Osteocyte (in vitro differentiated cells): ENCODE measurements at regions not wholly inside any gene's neighbourhood (a gene's known extent, or its start where the extent isn't known, plus 50 kb on each side); places are given as distances from the start of the nearest gene placed in this dataset.

Experiments
- DNase-seq: peaks from one replicate; pipeline ENCODE4 v3.0.0; 2021; ENCODE audit warnings: mixed read lengths; ENCODE audit not compliant: unreplicated experiment; ENCODE audit errors: extremely low spot score
- H3K27ac Mint-ChIP-seq: one replicate; pipeline ENCODE4 v1.8.0; 2021; ENCODE audit warnings: mild to moderate bottlenecking, mixed read lengths; ENCODE audit not compliant: unreplicated experiment
- H3K27me3 Mint-ChIP-seq: one replicate; pipeline ENCODE4 v1.8.0; 2021; ENCODE audit warnings: mixed read lengths; ENCODE audit not compliant: unreplicated experiment
- H3K36me3 Mint-ChIP-seq: one replicate; pipeline ENCODE4 v1.8.0; 2021; ENCODE audit warnings: mixed read lengths; ENCODE audit not compliant: unreplicated experiment
- H3K4me1 Mint-ChIP-seq: one replicate; pipeline ENCODE4 v1.8.0; 2021; ENCODE audit warnings: mixed read lengths; ENCODE audit not compliant: unreplicated experiment
- H3K4me3 Mint-ChIP-seq: one replicate; pipeline ENCODE4 v1.8.0; 2021; ENCODE audit warnings: mild to moderate bottlenecking, moderate library complexity, mixed read lengths; ENCODE audit not compliant: unreplicated experiment
- H3K9me3 Mint-ChIP-seq: one replicate; pipeline ENCODE4 v1.8.0; 2021; ENCODE audit warnings: mixed read lengths; ENCODE audit not compliant: unreplicated experiment
- TF ChIP-seq, protein P1 (sequence below): fragments of 200-600 bp; sonication (generic); IDR thresholded peaks from 2 replicates; pipeline ENCODE4 v1.5.0; 2021; ENCODE audit warnings: antibody characterized with exemption, mild to moderate bottlenecking, moderate library complexity

DNA sequence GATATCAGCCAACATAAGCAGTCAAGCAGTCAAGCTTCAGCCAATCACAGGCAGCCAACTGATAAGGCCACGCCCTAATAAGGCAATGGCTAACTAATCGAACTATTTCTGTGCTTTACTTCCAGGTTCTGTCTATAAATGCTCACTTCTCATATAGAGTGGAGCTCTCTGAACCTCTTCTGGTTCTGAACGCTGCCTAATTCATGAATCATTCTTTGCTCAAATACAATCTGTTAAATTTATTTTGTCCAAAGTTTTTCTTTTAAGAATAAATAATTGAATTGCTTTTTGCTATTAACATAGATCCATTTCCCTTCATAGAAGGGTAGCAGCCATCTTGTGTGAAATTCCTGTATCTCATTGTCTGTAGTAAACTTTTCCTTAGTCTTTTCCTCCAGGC lies 97.9 kb upstream of the TMEM72 start:
- peaks cover 18% of the 10 kb centered on the region for H3K9me3 Mint-ChIP-seq
- TF ChIP-seq, protein P1, sequence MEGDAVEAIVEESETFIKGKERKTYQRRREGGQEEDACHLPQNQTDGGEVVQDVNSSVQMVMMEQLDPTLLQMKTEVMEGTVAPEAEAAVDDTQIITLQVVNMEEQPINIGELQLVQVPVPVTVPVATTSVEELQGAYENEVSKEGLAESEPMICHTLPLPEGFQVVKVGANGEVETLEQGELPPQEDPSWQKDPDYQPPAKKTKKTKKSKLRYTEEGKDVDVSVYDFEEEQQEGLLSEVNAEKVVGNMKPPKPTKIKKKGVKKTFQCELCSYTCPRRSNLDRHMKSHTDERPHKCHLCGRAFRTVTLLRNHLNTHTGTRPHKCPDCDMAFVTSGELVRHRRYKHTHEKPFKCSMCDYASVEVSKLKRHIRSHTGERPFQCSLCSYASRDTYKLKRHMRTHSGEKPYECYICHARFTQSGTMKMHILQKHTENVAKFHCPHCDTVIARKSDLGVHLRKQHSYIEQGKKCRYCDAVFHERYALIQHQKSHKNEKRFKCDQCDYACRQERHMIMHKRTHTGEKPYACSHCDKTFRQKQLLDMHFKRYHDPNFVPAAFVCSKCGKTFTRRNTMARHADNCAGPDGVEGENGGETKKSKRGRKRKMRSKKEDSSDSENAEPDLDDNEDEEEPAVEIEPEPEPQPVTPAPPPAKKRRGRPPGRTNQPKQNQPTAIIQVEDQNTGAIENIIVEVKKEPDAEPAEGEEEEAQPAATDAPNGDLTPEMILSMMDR: no peak
- H3K27ac Mint-ChIP-seq: no peak overlapping the region
- peaks cover 15% of the 10 kb centered on the region for H3K36me3 Mint-ChIP-seq
- peaks cover 4% of the 10 kb centered on the region for H3K27me3 Mint-ChIP-seq
- peaks cover 17% of the 10 kb centered on the region for H3K4me1 Mint-ChIP-seq
- no peak overlapping the region for H3K4me3 Mint-ChIP-seq
- no peak for DNase-seq

DNA sequence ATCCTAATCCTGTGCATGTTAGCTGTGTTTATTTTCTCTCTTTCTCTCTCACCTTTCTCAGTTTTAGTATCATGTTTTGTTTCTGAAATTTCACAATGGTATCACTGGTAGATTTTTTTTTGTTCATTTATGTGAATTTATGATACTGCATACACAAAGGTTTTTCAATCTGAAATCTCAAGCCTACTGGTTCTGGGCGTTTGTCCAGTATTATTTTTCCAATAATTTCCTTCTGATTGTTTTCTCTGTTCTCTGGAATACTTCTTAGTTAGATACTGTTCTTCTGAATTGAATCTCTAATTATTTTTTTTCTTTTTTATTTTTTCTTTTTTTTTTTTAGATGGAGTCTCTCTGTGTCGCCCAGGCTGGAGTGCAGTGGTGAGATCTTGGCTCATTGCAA lies 96.2 kb upstream of the TMEM72 start:
- no peak overlapping the region for H3K4me3 Mint-ChIP-seq
- H3K9me3 Mint-ChIP-seq: peaks cover 13% of the 10 kb centered on the region
- H3K4me1 Mint-ChIP-seq: peaks cover 29% of the 10 kb centered on the region
- H3K27me3 Mint-ChIP-seq: peaks cover 4% of the 10 kb centered on the region
- TF ChIP-seq, protein P1: no peak
- H3K27ac Mint-ChIP-seq: no peak overlapping the region
- DNase-seq: no peak
- H3K36me3 Mint-ChIP-seq: peaks cover 14% of the 10 kb centered on the region

DNA sequence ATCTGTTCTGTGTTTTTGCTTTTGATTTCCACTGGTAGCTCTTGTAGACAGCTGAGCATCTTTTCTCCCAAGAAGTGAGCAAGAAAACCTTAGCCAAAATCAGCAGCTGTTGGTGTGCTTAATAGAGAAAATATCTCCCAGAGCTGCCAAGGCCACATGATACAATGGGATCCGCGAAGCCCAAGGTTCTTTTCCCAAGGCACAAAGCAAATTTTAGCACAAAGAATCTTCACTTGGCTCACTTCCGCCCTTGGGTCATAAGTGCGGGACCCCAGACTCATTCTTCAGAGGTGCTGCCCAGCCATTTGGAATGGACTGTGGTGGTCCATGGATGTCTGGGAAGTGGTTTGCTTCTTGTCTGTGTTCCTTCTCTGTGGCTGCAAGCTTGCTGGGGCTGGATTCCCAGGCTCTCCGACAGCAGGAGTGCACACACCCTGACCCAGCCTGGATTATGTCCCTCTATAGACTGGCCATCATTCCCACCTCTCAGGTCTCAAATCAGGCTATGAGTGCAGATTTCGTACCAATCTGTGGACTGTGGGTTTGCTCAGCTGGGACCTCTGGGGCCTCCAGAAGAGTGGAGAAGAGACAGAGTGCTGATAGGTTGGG lies 93.0 kb upstream of the TMEM72 start:
- H3K27ac Mint-ChIP-seq: no peak overlapping the region
- peaks cover 11% of the 10 kb centered on the region for H3K9me3 Mint-ChIP-seq
- peaks cover 4% of the 10 kb centered on the region for H3K27me3 Mint-ChIP-seq
- no peak overlapping the region for H3K4me3 Mint-ChIP-seq
- TF ChIP-seq, protein P1: no peak
- H3K36me3 Mint-ChIP-seq: peaks cover 12% of the 10 kb centered on the region
- DNase-seq: no peak
- H3K4me1 Mint-ChIP-seq: peaks cover 14% of the 10 kb centered on the region

DNA sequence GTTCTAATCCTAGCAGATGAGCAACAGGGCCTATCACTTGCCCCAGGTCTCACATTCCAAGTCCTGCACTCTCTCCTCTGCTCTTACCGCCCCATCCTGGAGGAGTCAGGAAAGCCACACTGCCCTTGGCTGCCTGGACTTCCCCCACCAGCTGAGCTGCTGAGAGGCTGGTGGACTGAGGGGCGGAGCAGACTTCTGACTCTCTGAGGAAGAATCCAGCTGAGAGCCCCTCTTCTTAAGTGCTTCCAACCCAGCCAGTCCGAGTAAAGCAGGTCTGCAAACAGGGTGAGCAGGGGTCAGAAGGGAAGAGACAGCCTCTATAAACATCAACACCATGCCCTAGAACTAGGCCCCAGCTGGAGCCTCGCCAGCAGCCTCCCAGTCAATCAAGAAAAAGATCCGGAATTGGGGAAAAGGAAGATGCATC lies 92.4 kb upstream of the TMEM72 start:
- DNase-seq: no peak
- peaks cover 14% of the 10 kb centered on the region for H3K4me1 Mint-ChIP-seq
- H3K27ac Mint-ChIP-seq: no peak overlapping the region
- H3K36me3 Mint-ChIP-seq: peaks cover 10% of the 10 kb centered on the region
- H3K9me3 Mint-ChIP-seq: peaks cover 5% of the 10 kb centered on the region
- TF ChIP-seq, protein P1: no peak
- no peak overlapping the region for H3K4me3 Mint-ChIP-seq
- peaks cover 4% of the 10 kb centered on the region for H3K27me3 Mint-ChIP-seq

DNA sequence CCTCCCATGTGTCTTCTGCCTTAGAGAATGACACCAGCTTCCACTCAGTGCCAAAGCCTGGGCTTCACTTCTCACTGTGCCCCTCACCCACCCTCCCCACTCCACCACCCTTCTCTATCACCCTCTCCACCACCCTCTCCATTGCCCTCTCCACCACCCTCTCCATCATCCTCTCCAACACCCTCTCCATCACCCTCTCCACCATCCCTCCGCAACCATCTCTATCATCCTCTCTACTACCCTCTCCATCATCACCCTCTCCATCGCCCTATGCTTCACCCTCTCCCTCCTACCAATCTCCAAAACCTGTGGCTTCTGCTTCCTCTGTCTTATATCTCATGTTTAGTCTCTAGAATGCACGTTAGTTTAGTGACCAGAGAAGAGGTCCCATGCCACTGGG lies 91.0 kb upstream of the TMEM72 start:
- Mint-ChIP-seq H3K4me3 (no peak overlapping the region), H3K36me3 (peaks cover 4% of the 10 kb centered on the region), H3K9me3 (peaks cover 4% of the 10 kb centered on the region), H3K4me1 (peaks cover 12% of the 10 kb centered on the region), H3K27me3 (peaks cover 2% of the 10 kb centered on the region), H3K27ac (no peak overlapping the region)
- TF ChIP-seq, protein P1: no peak
- DNase-seq: no peak
